Activated naive CD8-positive, alpha-beta T cell treated with anti-CD3 and anti-CD28 coated beads, Interleukin-2, amount 50 U/mL, for 24 hours (primary cell): ENCODE measurements at regions not wholly inside any gene's neighbourhood (a gene's known extent, or its start where the extent isn't known, plus 50 kb on each side); places are given as distances from the start of the nearest gene placed in this dataset.

Source experiments
- ATAC-seq: fragments of 150-1000 bp; cut with Tn5 transposase; one replicate; pipeline ENCODE4 v1.10.0; 2021
- DNase-seq: peaks from one replicate; pipeline ENCODE4 v3.0.0; 2021
- H3K27ac Mint-ChIP-seq: one replicate; pipeline ENCODE4 v1.8.0; 2021; ENCODE audit warnings: mild to moderate bottlenecking, mixed read lengths
- H3K27me3 Mint-ChIP-seq: one replicate; pipeline ENCODE4 v1.8.0; 2021; ENCODE audit warnings: mixed read lengths
- H3K36me3 Mint-ChIP-seq: one replicate; pipeline ENCODE4 v1.8.0; 2021; ENCODE audit warnings: low read depth, mixed read lengths
- H3K4me1 Mint-ChIP-seq: one replicate; pipeline ENCODE4 v1.8.0; 2021; ENCODE audit warnings: mixed read lengths
- H3K4me3 Mint-ChIP-seq: one replicate; pipeline ENCODE4 v1.8.0; 2021; ENCODE audit warnings: mild to moderate bottlenecking, moderate library complexity, mixed read lengths
- H3K9me3 Mint-ChIP-seq: one replicate; pipeline ENCODE4 v1.8.0; 2021; ENCODE audit warnings: mixed read lengths

- Mint-ChIP-seq H3K27me3 (peaks cover 2% of the 10 kb centered on the region), H3K36me3 (no peaks in the 10 kb centered on the region), H3K9me3 (no peaks in the 10 kb centered on the region), H3K27ac (no peak overlapping the region), H3K4me1 (no peaks in the 10 kb centered on the region), H3K4me3 (no peak overlapping the region)
- ATAC-seq (no peak), DNase-seq (no peak)
Measured at GRCh38 chr10:29067161-29067560, 221.7 kb upstream of the LYZL1 start.

GRCh38 chr10:29067628-29068027 lies 221.2 kb upstream of the LYZL1 start:
- Mint-ChIP-seq H3K4me1 (no peaks in the 10 kb centered on the region), H3K9me3 (no peaks in the 10 kb centered on the region), H3K4me3 (no peak overlapping the region), H3K36me3 (no peaks in the 10 kb centered on the region), H3K27me3 (peaks cover 2% of the 10 kb centered on the region), H3K27ac (no peak overlapping the region)
- no peak for ATAC-seq
- DNase-seq: no peak

- H3K27me3 Mint-ChIP-seq: peaks cover 2% of the 10 kb centered on the region
- H3K4me3 Mint-ChIP-seq: no peak overlapping the region
- no peaks in the 10 kb centered on the region for H3K9me3 Mint-ChIP-seq
- no peaks in the 10 kb centered on the region for H3K36me3 Mint-ChIP-seq
- no peak for ATAC-seq
- H3K27ac Mint-ChIP-seq: no peak overlapping the region
- no peaks in the 10 kb centered on the region for H3K4me1 Mint-ChIP-seq
- no peak for DNase-seq
Measured at GRCh38 chr10:29068302-29068701, 220.6 kb upstream of the LYZL1 start.

GRCh38 chr10:29068966-29069365 lies 219.9 kb upstream of the LYZL1 start:
- ATAC-seq (no peak), DNase-seq (no peak)
- no peak overlapping the region for H3K27ac Mint-ChIP-seq
- H3K4me1 Mint-ChIP-seq: no peaks in the 10 kb centered on the region
- no peaks in the 10 kb centered on the region for H3K36me3 Mint-ChIP-seq
- peaks cover 2% of the 10 kb centered on the region for H3K27me3 Mint-ChIP-seq
- H3K4me3 Mint-ChIP-seq: no peak overlapping the region
- no peaks in the 10 kb centered on the region for H3K9me3 Mint-ChIP-seq

GRCh38 chr10:29069941-29070340 lies 218.9 kb upstream of the LYZL1 start:
- Mint-ChIP-seq H3K27ac (no peak overlapping the region), H3K4me3 (no peak overlapping the region), H3K27me3 (peaks cover 2% of the 10 kb centered on the region), H3K36me3 (no peaks in the 10 kb centered on the region), H3K9me3 (no peaks in the 10 kb centered on the region), H3K4me1 (no peaks in the 10 kb centered on the region)
- ATAC-seq (no peak), DNase-seq (no peak)

- H3K4me3 Mint-ChIP-seq: no peak overlapping the region
- DNase-seq (no peak), ATAC-seq (no peak)
- H3K27me3 Mint-ChIP-seq: peaks cover 2% of the 10 kb centered on the region
- no peaks in the 10 kb centered on the region for H3K4me1 Mint-ChIP-seq
- no peak overlapping the region for H3K27ac Mint-ChIP-seq
- no peaks in the 10 kb centered on the region for H3K36me3 Mint-ChIP-seq
- H3K9me3 Mint-ChIP-seq: no peaks in the 10 kb centered on the region
Measured at GRCh38 chr10:29078919-29079318, 210.0 kb upstream of the LYZL1 start.

GRCh38 chr10:29081231-29081630 lies 207.6 kb upstream of the LYZL1 start:
- H3K4me1 Mint-ChIP-seq: no peaks in the 10 kb centered on the region
- no peak overlapping the region for H3K27ac Mint-ChIP-seq
- H3K4me3 Mint-ChIP-seq: no peak overlapping the region
- DNase-seq: no peak
- ATAC-seq: no peak
- H3K9me3 Mint-ChIP-seq: no peaks in the 10 kb centered on the region
- no peaks in the 10 kb centered on the region for H3K36me3 Mint-ChIP-seq
- H3K27me3 Mint-ChIP-seq: peaks cover 2% of the 10 kb centered on the region

GRCh38 chr10:29081951-29082685 lies 206.8 kb upstream of the LYZL1 start:
- ATAC-seq (no peak), DNase-seq (no peak)
- no peak overlapping the region for H3K27ac Mint-ChIP-seq
- H3K27me3 Mint-ChIP-seq: peaks cover 2% of the 10 kb centered on the region
- no peaks in the 10 kb centered on the region for H3K4me1 Mint-ChIP-seq
- no peak overlapping the region for H3K4me3 Mint-ChIP-seq
- H3K36me3 Mint-ChIP-seq: no peaks in the 10 kb centered on the region
- no peaks in the 10 kb centered on the region for H3K9me3 Mint-ChIP-seq

- Mint-ChIP-seq H3K36me3 (no peaks in the 10 kb centered on the region), H3K27me3 (peaks cover 3% of the 10 kb centered on the region), H3K9me3 (no peaks in the 10 kb centered on the region), H3K27ac (no peak overlapping the region), H3K4me3 (no peak overlapping the region), H3K4me1 (no peaks in the 10 kb centered on the region)
- DNase-seq: no peak
- ATAC-seq: no peak
Measured at GRCh38 chr10:29083096-29083495, 205.8 kb upstream of the LYZL1 start.

- DNase-seq (no peak), ATAC-seq (no peak)
- Mint-ChIP-seq H3K27ac (no peak overlapping the region), H3K4me3 (no peak overlapping the region), H3K4me1 (no peaks in the 10 kb centered on the region), H3K9me3 (no peaks in the 10 kb centered on the region), H3K36me3 (no peaks in the 10 kb centered on the region), H3K27me3 (peaks cover 4% of the 10 kb centered on the region)
Measured at GRCh38 chr10:29084681-29085307, 204.1 kb upstream of the LYZL1 start.

- Mint-ChIP-seq H3K27ac (no peak overlapping the region), H3K9me3 (peaks cover 2% of the 10 kb centered on the region), H3K4me1 (no peaks in the 10 kb centered on the region), H3K36me3 (no peaks in the 10 kb centered on the region), H3K4me3 (no peak overlapping the region), H3K27me3 (peaks cover 2% of the 10 kb centered on the region)
- ATAC-seq: no peak
- DNase-seq: no peak
Measured at GRCh38 chr10:29089091-29089490, 199.8 kb upstream of the LYZL1 start.

- Mint-ChIP-seq H3K27me3 (peaks cover 7% of the 10 kb centered on the region), H3K4me1 (no peaks in the 10 kb centered on the region), H3K4me3 (no peak overlapping the region), H3K9me3 (peaks cover 3% of the 10 kb centered on the region), H3K36me3 (no peaks in the 10 kb centered on the region), H3K27ac (no peak overlapping the region)
- DNase-seq (no peak), ATAC-seq (no peak)
Measured at GRCh38 chr10:29096303-29096824, 192.5 kb upstream of the LYZL1 start.

GRCh38 chr10:29098423-29098822 lies 190.4 kb upstream of the LYZL1 start:
- ATAC-seq (no peak), DNase-seq (no peak)
- H3K4me1 Mint-ChIP-seq: no peaks in the 10 kb centered on the region
- H3K36me3 Mint-ChIP-seq: no peaks in the 10 kb centered on the region
- H3K4me3 Mint-ChIP-seq: no peak overlapping the region
- peaks cover 12% of the 10 kb centered on the region for H3K27me3 Mint-ChIP-seq
- H3K9me3 Mint-ChIP-seq: peaks cover 3% of the 10 kb centered on the region
- H3K27ac Mint-ChIP-seq: no peak overlapping the region

GRCh38 chr10:29099001-29099400 lies 189.9 kb upstream of the LYZL1 start:
- DNase-seq (no peak), ATAC-seq (no peak)
- no peak overlapping the region for H3K4me3 Mint-ChIP-seq
- H3K4me1 Mint-ChIP-seq: no peaks in the 10 kb centered on the region
- H3K27ac Mint-ChIP-seq: no peak overlapping the region
- H3K9me3 Mint-ChIP-seq: peaks cover 1% of the 10 kb centered on the region
- H3K36me3 Mint-ChIP-seq: no peaks in the 10 kb centered on the region
- H3K27me3 Mint-ChIP-seq: peaks cover 12% of the 10 kb centered on the region

GRCh38 chr10:29099415-29099814 lies 189.5 kb upstream of the LYZL1 start:
- no peaks in the 10 kb centered on the region for H3K4me1 Mint-ChIP-seq
- no peak overlapping the region for H3K4me3 Mint-ChIP-seq
- ATAC-seq (no peak), DNase-seq (no peak)
- peaks cover 12% of the 10 kb centered on the region for H3K27me3 Mint-ChIP-seq
- H3K27ac Mint-ChIP-seq: no peak overlapping the region
- no peaks in the 10 kb centered on the region for H3K36me3 Mint-ChIP-seq
- H3K9me3 Mint-ChIP-seq: no peaks in the 10 kb centered on the region
